Peyer's patch (tissue), 4 donors: ENCODE measurements at regions not wholly inside any gene's neighbourhood (a gene's known extent, or its start where the extent isn't known, plus 50 kb on each side); places are given as distances from the start of the nearest gene placed in this dataset.

ENCODE experiments used
- DNase-seq, 3 donors: peaks; one replicate each; pipeline ENCODE4 v3.0.0-alpha.2; 2017 to 2019
- H3K27ac ChIP-seq, 4 donors: fragments of 200-600 bp; sonication (generic); one replicate each; pipeline ENCODE4 v1.5.1; 2016 to 2019
- H3K27me3 ChIP-seq, 2 donors: fragments of 200-600 bp; sonication (generic); one replicate each; pipeline ENCODE4 v1.5.1; 2019
- H3K36me3 ChIP-seq, 3 donors: fragments of 200-600 bp; sonication (generic); one replicate each; pipeline ENCODE4 v1.5.1; 2016 to 2019
- H3K4me1 ChIP-seq, 4 donors: fragments of 200-600 bp; sonication (generic); one replicate each; pipeline ENCODE4 v1.5.1; 2016 to 2019
- H3K4me3 ChIP-seq, 4 donors: fragments of 200-600 bp; sonication (generic); 1 replicate in 3 of 4; 2 replicates in 1 of 4; pipeline ENCODE4 v1.5.1; 2016 to 2019; ENCODE audit warnings: mild to moderate bottlenecking in 1 of 4
- H3K9me3 ChIP-seq, 4 donors: fragments of 200-600 bp; sonication (generic); one replicate each; pipeline ENCODE4 v1.5.1; 2016 to 2019; ENCODE audit warnings: mild to moderate bottlenecking in 1 of 4
- POLR2A ChIP-seq, 2 donors: fragments of 450-650 bp; IDR thresholded peaks; one replicate each; pipeline ENCODE4 v1.5.1; 2017; ENCODE audit warnings: antibody characterized with exemption in 2 of 2, mild to moderate bottlenecking in 2 of 2, moderate library complexity in 2 of 2
- TF ChIP-seq, protein P1 (sequence below), 6 experiments: fragments of 450-650 bp in 4 of 6; fragments of 200-600 bp in 2 of 6; sonication (generic) in 1 of 6; IDR thresholded peaks; one replicate each; pipeline ENCODE4 v1.5.1; 2017 to 2019; ENCODE audit warnings: antibody characterized with exemption in 6 of 6, mild to moderate bottlenecking in 3 of 6, moderate library complexity in 1 of 6

DNA sequence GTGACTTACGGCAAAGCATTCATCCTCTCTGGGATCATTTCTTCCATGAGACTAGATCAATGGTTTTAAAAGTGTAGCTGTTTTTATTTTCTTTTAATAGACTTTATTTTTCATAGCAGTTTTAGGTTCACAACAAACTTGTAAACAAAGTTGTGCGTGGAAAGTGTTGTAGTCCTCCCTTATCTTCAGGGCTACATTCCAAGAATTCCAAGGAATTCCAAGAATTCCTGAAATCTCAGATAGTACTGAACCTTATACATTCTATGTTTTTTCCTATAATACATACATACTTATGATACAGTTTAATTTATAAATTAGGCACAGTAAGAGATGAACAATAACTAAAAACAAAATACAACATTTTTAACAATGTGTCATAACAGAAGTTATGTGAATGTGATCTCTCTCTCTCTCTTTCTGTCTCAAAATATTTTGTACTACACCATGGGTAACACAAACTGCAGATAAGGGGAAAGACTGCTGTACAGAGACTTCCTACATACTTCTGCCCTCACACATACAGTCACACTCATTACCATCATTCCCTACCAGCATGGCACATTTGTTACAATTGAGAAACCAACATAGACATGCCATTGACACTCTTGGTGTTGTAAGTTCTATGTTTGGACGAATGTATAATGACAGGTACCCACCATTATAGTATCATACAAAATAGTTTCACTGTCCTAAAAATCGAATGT is 1933.2 kb upstream of the WWC1 start:
- H3K27me3 ChIP-seq, result no peaks in the 10 kb centered on the region
- no peak overlapping the region for H3K4me3 ChIP-seq
- H3K9me3 ChIP-seq, result peaks cover 0 to 6% (median 0%) of the 10 kb centered on the region in 4 donors
- DNase-seq, result no peak
- no peak for TF ChIP-seq POLR2A (IDR thresholded peaks at IDR 0.05)
- TF ChIP-seq, protein P1, sequence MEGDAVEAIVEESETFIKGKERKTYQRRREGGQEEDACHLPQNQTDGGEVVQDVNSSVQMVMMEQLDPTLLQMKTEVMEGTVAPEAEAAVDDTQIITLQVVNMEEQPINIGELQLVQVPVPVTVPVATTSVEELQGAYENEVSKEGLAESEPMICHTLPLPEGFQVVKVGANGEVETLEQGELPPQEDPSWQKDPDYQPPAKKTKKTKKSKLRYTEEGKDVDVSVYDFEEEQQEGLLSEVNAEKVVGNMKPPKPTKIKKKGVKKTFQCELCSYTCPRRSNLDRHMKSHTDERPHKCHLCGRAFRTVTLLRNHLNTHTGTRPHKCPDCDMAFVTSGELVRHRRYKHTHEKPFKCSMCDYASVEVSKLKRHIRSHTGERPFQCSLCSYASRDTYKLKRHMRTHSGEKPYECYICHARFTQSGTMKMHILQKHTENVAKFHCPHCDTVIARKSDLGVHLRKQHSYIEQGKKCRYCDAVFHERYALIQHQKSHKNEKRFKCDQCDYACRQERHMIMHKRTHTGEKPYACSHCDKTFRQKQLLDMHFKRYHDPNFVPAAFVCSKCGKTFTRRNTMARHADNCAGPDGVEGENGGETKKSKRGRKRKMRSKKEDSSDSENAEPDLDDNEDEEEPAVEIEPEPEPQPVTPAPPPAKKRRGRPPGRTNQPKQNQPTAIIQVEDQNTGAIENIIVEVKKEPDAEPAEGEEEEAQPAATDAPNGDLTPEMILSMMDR (IDR thresholded peaks at IDR 0.05), result no peak
- H3K27ac ChIP-seq, result no peak overlapping the region
- H3K36me3 ChIP-seq, result no peaks in the 10 kb centered on the region
- H3K4me1 ChIP-seq, result no peaks in the 10 kb centered on the region

DNA sequence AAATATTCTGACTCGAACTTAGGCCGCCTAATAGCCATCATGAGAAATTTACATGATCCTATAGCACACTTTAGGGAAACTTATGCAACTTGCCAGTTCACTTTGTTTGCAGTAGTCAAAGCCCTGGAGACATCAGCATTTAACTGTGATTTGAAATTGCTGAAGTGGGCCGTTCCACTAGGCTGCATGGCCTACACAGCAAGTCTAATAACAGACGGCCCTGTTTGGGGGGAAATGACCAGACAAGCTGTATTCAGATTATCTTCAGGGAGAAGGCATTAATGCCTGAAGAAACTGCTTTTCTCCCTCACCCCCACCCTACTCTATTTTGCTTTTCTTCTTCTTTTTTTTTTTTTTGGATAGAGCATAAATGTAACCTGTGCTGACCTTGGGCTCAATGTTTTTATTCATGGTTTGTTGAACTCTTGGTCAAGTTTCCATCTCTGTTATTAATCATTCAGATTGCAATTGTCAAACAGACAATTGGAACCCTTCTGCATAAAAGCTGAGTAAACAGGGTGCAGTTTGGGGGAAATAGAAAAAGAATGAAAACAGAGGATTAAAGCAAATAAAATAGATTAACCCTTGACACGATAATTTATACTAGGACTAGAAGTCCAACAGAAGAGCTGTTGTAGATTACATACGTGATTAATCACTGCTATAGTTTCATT is 1928.2 kb upstream of the WWC1 start:
- DNase-seq, result no peak
- Histone ChIP-seq H3K4me1 (no peaks in the 10 kb centered on the region), H3K36me3 (no peaks in the 10 kb centered on the region), H3K4me3 (no peak overlapping the region), H3K27ac (no peak overlapping the region), H3K27me3 (no peaks in the 10 kb centered on the region), H3K9me3 (peaks cover 0 to 6% (median 0%) of the 10 kb centered on the region in 4 donors)
- no peak for TF ChIP-seq POLR2A (IDR thresholded peaks at IDR 0.05)
- TF ChIP-seq, protein P1 (IDR thresholded peaks at IDR 0.05), result no peak

DNA sequence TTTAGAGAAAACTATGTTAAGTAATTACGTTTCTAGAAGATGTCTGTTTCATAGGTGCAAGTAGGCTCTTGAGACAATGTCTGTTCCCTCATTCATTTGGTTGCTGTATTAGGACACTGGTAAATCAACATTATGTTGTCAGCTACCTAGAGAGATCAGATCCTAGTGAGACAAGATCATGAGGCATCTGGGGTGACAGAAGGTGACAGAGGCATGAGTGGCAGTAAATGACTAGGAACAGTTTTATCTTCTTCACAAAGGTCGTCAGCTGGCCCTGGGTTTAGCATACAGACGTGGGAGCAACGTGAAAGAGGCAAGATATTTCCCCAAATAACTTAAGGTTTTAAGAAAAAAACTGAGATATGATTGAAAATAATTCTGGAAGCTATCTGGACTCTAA is 1926.3 kb upstream of the WWC1 start:
- Histone ChIP-seq H3K9me3 (peaks cover 0 to 6% (median 0%) of the 10 kb centered on the region in 4 donors), H3K4me1 (no peaks in the 10 kb centered on the region)
- no peak for DNase-seq

DNA sequence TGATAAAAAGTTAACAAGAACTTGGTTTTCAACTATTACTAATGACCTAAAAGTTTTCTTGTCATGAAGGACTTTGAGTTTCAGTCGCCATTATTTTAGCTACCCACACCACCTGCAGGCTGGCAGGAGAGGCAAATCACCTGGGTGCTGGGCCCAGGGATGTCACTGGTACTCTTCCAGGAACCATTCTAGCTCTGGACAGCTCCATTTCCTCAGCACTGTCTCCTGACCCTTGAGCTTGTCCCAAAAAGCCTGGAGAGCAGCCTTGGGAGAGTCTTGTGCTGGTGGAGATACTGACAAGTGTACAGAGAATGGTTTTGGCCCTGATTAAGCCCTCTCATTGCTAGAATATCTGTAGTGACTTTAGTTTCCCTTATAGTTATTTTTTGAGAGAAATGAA is 1924.1 kb upstream of the WWC1 start:
- H3K4me3 ChIP-seq, result no peak overlapping the region
- H3K36me3 ChIP-seq, result no peaks in the 10 kb centered on the region
- no peaks in the 10 kb centered on the region for H3K27me3 ChIP-seq
- TF ChIP-seq, protein P1 (IDR thresholded peaks at IDR 0.05), result no peak
- no peak for TF ChIP-seq POLR2A (IDR thresholded peaks at IDR 0.05)
- H3K4me1 ChIP-seq, result no peaks in the 10 kb centered on the region
- H3K27ac ChIP-seq, result no peak overlapping the region
- no peak for DNase-seq
- H3K9me3 ChIP-seq, result no peaks in the 10 kb centered on the region

More for the DNA sequence above, 1926.3 kb upstream of the WWC1 start:
- Histone ChIP-seq H3K27me3 (no peaks in the 10 kb centered on the region), H3K36me3 (no peaks in the 10 kb centered on the region), H3K4me3 (no peak overlapping the region), H3K27ac (no peak overlapping the region)
- TF ChIP-seq, protein P1 (IDR thresholded peaks at IDR 0.05), result no peak
- no peak for TF ChIP-seq POLR2A (IDR thresholded peaks at IDR 0.05)

DNA sequence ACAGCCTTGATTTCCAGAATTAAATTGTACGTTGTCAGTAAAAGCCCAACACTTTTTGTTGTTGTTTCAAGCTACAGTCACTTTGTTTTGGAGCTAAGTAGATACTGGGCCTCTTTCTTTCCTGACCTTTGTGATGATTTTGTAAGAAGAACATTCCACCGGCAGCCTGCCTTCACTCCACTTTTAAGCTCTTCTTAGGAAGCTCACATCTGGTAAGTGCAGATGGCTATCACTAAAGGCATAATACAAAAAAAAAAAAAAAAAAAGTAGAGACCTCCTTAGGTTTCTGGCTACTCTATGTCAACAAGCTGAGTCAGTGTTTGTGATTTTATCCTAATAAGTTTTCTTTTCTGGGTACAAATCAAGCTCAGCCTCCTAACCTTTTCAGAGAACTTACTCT is 1922.1 kb upstream of the WWC1 start:
- Histone ChIP-seq H3K36me3 (no peaks in the 10 kb centered on the region), H3K27me3 (no peaks in the 10 kb centered on the region), H3K4me1 (no peaks in the 10 kb centered on the region), H3K27ac (no peak overlapping the region), H3K9me3 (no peaks in the 10 kb centered on the region), H3K4me3 (no peak overlapping the region)
- DNase-seq, result no peak
- TF ChIP-seq POLR2A (IDR thresholded peaks at IDR 0.05), result no peak
- TF ChIP-seq, protein P1 (IDR thresholded peaks at IDR 0.05), result no peak
